AG10803 (cell line): ENCODE measurements at regions not wholly inside any gene's neighbourhood (a gene's known extent, or its start where the extent isn't known, plus 50 kb on each side); places are given as distances from the start of the nearest gene placed in this dataset.

Experiments
- DNase-seq: peaks from one replicate; pipeline ENCODE4 v3.0.0; 2010; ENCODE audit warnings: low read depth
- H3K4me3 ChIP-seq: 2 replicates; pipeline ENCODE4 v1.5.1; 2011; ENCODE audit warnings: mild to moderate bottlenecking, low read length, control low read depth
- CTCF ChIP-seq: conservative IDR thresholded peaks from 2 replicates; pipeline ENCODE4 v1.5.1; 2011; ENCODE audit warnings: mild to moderate bottlenecking, low read length, control low read depth, inconsistent platforms

GRCh38 chr5:166431456-166431855 is 1860.0 kb upstream of the WWC1 start:
- no peak for TF ChIP-seq CTCF
- DNase-seq: no peak
- H3K4me3 ChIP-seq: no peak overlapping the region

DNA sequence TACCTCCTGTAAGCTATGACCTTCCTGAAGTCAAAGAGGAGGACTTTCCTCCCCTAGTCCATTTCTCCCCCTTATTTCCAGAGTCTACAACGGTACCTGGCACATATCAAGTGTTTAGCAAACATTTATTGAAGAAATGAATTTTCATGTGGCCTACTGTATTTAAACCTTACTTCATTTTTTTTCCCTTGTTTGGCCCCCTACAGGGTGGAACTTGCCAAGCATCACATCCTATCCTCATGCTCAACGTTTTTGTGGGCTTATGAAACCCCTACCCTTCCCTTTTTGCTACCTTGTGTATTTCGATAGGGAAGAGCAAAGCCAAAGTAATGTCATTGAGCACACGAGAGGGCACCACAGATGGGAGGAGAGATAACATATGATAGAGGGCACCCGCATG is 1857.8 kb upstream of the WWC1 start:
- DNase-seq: no peak
- H3K4me3 ChIP-seq: no peak overlapping the region
- TF ChIP-seq CTCF: no peak

DNA sequence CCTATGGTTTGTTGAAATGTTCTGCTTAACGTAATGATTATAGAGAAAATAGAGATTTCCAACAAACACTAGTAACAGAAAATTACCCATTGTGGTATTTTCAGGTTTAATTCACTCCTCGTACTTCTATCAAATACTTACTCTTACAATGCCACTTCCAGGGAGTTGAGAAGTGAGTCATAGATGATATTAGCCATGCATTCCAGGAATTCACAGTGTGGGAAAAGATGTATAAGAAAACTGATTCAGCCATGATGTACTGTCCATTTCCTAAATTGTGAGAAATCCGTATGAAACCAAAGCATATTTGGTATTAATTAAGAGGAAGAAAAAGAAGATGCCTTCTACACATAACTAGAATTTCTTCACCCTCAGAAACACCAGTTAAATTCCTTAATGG is 1854.6 kb upstream of the WWC1 start:
- no peak for DNase-seq
- no peak overlapping the region for H3K4me3 ChIP-seq
- no peak for TF ChIP-seq CTCF

- TF ChIP-seq CTCF: no peak
- H3K4me3 ChIP-seq: no peak overlapping the region
- no peak for DNase-seq
These were observed 1805.1 kb upstream of the WWC1 start for GRCh38 chr5:166486348-166486747.

- TF ChIP-seq CTCF: no peak
- no peak overlapping the region for H3K4me3 ChIP-seq
- no peak for DNase-seq
These were observed 1802.9 kb upstream of the WWC1 start for GRCh38 chr5:166488560-166488959.

- no peak overlapping the region for H3K4me3 ChIP-seq
- DNase-seq: no peak
- no peak for TF ChIP-seq CTCF
These were observed 1798.4 kb upstream of the WWC1 start for GRCh38 chr5:166493040-166493439.

- no peak overlapping the region for H3K4me3 ChIP-seq
- TF ChIP-seq CTCF: no peak
- DNase-seq: no peak
These were observed 1797.8 kb upstream of the WWC1 start for GRCh38 chr5:166493612-166494011.
